Eye (tissue), 1 donor: ENCODE measurements at regions not wholly inside any gene's neighbourhood (a gene's known extent, or its start where the extent isn't known, plus 50 kb on each side); places are given as distances from the start of the nearest gene placed in this dataset.
"Not testable (repeated sequence)": the region's sequence is repeated elsewhere in the genome, so short reads cannot be mapped to it uniquely, and the experiment has no call there.

Source experiments
- DNase-seq: peaks from one replicate; pipeline ENCODE4 v3.0.0-alpha.2; 2015

- no peak for DNase-seq
Measured at GRCh38 chr4:122100508-122100907, 51.6 kb upstream of the BLTP1 start.

DNA sequence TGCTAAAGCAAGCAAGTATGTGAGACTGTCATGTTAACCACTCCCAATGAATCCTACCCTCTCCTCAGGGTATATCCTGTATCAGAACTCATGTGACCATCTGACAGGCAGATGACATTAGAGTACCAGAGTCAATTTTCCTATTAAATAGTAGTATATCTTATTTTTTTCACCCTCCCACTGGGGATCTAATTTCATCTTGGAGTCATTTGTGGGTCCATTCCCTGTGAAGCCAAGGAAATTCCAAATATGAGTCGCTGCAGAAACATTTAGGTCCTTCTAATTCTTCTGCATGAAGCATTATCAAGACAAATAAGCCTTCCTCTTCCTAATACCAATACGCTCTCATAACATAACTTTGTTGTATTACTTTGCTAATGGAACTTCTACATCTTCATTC lies 52.2 kb upstream of the BLTP1 start:
- peak; percentile 2 for DNase-seq

- peak; percentile 48 for DNase-seq
Measured at GRCh38 chr4:122091836-122092405, 60.2 kb upstream of the BLTP1 start.

- no peak for DNase-seq
Measured at GRCh38 chr4:122091397-122091796, 60.7 kb upstream of the BLTP1 start.

DNA sequence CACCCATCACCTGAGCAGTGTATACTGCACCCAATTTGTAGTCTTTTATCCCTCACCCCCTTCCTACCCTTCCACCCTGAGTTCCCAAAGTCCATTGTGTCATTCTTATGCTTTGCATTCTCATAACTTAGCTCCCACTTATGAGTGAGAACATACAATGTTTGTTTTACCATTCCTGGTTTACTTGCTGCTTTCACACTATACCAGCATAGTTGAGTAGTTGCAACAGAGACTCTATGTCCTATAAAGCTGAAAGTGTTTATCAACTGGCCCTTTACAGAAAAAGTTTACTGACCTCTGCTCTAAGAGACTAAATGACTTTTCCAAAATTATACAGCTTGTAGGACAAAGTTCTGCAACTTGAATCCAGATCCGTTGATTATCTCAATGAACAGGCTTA lies 61.1 kb upstream of the BLTP1 start:
- DNase-seq: no peak

- DNase-seq: no peak
Measured at GRCh38 chr4:122086338-122087065, 65.6 kb upstream of the BLTP1 start.

DNA sequence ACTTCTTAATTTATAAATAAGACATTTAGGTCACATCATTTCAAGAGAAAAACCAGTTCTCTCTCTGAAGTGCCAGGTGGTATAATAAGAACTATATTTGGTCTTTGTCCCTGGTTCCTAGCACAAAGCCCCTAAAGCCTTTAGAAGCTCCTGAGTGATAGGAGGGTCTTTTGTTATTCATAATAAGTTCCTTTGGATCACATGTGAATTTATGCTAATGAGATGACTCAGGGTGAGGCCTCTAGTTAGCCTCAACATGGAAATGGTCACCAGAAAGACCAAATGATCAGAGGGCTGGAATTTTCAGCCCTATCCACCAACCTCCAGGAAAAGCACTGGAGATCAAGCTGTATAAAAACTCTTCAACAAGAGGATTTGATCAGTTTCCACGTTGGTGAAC lies 68.1 kb upstream of the BLTP1 start:
- no peak for DNase-seq

DNA sequence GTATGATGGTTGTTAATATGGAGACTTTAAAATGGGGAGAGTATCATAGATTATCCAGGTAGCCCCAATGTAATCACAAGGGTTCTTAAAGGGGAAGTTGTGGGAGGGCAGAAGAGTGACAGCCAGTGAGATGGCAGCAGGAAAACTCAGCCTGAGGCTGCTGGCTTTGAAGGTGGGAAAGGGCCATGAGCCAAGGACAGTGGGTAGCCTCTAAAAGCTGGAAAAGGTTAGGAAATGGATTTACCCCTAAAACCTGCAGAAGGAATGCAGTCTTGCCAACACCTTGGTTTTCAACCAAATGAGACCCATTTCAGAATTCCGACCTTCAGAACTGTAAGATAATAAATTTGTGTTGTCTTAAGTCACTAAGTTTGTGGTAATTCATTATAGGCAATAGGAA lies 68.8 kb upstream of the BLTP1 start:
- no peak for DNase-seq

- DNase-seq: no peak
Measured at GRCh38 chr4:122082661-122083060, 69.5 kb upstream of the BLTP1 start.

GRCh38 chr4:122077653-122078052 lies 74.5 kb upstream of the BLTP1 start:
- not testable (repeated sequence) for DNase-seq

DNA sequence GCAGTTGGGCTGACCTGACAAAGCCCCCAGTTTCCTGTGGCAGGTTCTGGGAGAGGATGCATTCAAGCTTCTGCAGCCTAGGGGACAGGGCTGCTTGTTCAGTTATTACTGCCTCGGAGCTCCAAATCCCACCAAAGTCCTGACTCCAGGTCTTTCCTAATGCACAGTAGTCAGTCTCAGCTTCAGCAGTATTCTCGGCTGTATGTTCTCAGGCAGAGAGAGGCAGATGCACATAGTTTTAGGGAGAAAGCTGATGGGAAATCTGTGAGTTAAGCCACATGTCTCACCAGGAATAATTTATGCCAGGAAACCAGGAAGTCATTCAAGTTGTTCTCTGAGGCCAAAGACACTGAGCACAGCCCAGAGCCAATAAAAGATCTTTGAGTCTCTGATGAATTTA lies 75.3 kb upstream of the BLTP1 start:
- DNase-seq: not testable (repeated sequence)

- no peak for DNase-seq
Measured at GRCh38 chr4:122073615-122074014, 78.5 kb upstream of the BLTP1 start.

DNA sequence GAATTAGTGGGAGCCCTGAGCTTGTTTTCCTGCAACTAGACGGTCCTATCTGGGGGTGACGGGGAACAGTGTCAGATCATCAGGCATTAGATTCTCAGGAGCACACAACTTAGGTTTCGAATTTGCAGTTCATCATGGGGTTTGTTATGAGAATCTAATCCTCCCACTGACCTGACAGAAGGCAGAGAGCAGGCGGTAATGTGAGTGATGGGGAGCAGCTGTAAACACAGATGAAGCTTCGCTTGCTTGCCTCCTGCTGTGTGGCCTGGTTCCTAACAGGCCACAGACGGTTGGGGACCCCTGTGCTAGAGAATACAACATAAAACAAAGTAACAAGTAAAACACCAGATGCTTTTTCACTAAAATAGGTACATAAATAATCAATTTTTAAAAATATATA lies 86.2 kb upstream of the BLTP1 start:
- peak; percentile 8 for DNase-seq

DNA sequence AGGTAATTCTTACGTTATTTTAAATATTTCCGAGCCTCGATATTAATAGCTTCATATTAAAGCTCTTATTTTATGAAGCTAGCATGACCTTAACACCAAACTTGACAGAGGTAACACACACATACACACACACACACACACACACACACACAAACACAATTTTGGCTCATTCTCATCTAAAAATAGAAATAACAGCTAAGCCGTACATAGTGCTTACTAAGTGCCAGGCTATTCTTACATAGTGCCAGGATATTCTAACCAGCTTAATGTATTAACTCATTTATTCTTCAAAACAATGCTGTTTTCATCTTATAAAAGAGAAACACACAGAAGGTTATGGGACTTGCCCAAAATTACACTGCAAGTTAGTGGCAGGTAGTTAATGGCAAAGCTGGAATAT lies 87.0 kb upstream of the BLTP1 start:
- DNase-seq: no peak

- peak; percentile 34 for DNase-seq
Measured at GRCh38 chr4:122053186-122053585, 98.9 kb upstream of the BLTP1 start.

DNA sequence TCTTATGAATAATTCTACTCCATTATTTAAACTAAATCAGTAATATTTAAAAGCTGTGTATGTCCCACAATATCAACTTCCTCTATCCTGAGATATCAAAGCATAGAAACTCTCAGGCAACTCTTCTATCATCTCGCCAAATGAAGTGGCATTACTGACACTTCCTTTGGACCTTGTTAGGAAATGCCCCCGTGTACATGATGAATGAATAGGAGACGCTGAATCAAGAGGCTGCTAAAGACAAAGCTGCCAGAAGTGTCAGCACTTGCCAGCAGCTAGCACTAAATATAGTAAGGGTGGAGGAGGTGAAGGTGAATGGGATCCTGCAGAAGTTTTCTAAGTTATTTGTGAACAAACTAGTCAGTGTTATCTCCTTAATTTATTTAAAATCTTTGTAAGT lies 99.5 kb upstream of the BLTP1 start:
- DNase-seq: no peak

DNA sequence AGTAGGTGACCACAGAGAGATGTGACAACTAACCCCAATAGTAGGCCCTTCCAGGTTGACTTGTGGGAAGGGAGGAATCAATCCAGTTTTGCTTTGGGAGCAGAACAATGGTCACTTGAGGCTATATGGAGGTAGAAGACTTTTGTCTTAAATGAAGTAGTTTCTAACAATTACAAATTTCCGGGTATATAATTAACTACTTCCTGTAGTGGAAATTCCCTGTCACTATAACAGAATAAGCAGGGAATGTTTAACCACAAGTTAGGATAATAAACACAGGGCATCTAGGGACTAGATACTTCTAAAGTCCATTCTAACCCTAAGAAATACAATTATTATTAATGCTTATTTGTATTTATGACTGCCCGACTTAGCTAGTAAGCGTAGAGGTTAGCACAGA lies 99.0 kb upstream of the TRPC3 start:
- no peak for DNase-seq

GRCh38 chr4:122047456-122048425 lies 95.9 kb upstream of the TRPC3 start:
- DNase-seq: no peak

GRCh38 chr4:122046255-122046654 lies 94.4 kb upstream of the TRPC3 start:
- DNase-seq: no peak

DNA sequence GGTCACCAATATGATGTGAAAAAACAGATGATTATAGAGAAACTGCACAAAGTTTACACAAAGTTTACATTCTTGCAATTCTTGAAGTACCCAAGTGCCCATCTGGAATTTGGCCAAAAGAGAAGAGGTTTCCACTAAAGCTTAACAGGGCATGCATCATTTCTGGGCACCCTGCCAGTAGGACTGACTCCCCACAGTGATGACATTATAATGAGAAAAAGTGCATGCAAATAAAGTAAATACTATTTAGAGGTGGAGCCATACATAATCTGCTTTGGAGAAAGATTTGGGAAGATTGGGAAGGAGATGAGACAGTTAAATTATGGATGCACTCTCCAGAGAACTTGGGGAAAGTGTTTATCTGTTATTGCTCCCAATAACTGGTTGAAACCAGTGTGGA lies 93.7 kb upstream of the TRPC3 start:
- peak; percentile 59 for DNase-seq

- DNase-seq: no peak
Measured at GRCh38 chr4:122044501-122044900, 92.6 kb upstream of the TRPC3 start.

DNA sequence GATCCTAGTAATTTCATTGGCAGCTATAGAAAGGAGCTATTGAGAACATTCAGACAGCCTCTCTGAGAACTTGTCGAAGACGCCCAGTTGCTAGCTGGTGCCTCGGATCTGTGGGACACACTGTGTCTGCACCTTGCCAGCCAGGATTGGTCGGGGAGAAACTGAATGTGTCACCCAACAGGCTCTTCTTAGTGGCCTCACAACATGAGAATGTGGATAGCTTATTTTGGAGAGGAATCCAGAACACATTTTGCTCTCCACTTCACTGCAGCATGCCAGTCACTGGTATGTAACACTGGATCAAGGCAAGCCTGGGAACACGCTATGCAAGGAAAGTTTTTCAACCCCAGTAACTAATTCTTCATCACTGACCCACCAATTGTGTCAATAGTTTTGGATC lies 89.5 kb upstream of the TRPC3 start:
- no peak for DNase-seq

- DNase-seq: no peak
Measured at GRCh38 chr4:122038896-122039295, 87.0 kb upstream of the TRPC3 start.

GRCh38 chr4:122034619-122035018 lies 82.8 kb upstream of the TRPC3 start:
- DNase-seq: no peak
